AG04449 (cell line): ENCODE measurements at regions not wholly inside any gene's neighbourhood (a gene's known extent, or its start where the extent isn't known, plus 50 kb on each side); places are given as distances from the start of the nearest gene placed in this dataset.

Experiments used
- CTCF ChIA-PET: fragments of 350-600 bp; formaldehyde crosslinking; extraction: SDS; loops from one replicate; lab custom pipeline; 2021; ENCODE audit warnings: antibody characterized with exemption; lab: Yijun Ruan, JAX
- POLR2A ChIA-PET: fragments of 400-600, 350-600 bp; formaldehyde crosslinking; extraction: SDS; loops from one replicate; lab custom pipeline; 2020; ENCODE audit warnings: antibody characterized with exemption, inconsistent platforms; lab: Yijun Ruan, JAX
- DNase-seq: peaks from one replicate; pipeline ENCODE4 v3.0.0-alpha.2; 2010; ENCODE audit warnings: low read depth, low spot score
- H3K4me3 ChIP-seq: 2 replicates; pipeline ENCODE4 v1.5.1; 2011; ENCODE audit warnings: low read depth, mild to moderate bottlenecking, control low read depth, low read length
- CTCF ChIP-seq: IDR thresholded peaks from one replicate; pipeline ENCODE4 v1.5.1; 2011; ENCODE audit warnings: mild to moderate bottlenecking, moderate library complexity, low read length, control low read depth, inconsistent platforms; ENCODE audit not compliant: insufficient read depth; ENCODE audit errors: missing control alignments

DNA sequence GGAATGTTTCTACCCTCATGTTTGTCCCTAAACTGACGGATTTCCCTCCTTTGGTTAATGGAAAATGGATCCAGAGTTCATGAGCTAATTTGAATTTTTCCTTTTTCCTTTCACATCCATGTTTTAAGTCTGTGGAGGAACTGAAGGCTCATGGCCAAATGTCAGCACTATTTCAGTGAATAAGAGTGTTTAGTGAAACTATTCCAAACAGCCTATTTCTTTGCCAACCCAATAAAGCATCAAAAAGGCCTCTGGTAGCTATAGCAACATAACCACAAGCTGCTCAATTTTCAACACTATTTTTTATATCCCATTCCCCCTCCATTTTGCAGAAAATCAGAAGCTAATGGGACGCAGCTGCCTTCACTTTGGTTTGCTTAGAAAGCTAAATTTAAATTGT is 1454.1 kb downstream of the GATA3 start:
- CTCF ChIA-PET, result no interaction called here
- DNase-seq, result no peak
- POLR2A ChIA-PET, result no interaction called here

GRCh38 chr10:9510626-9511025 is 1456.1 kb downstream of the GATA3 start:
- POLR2A ChIA-PET, result no interaction called here
- H3K4me3 ChIP-seq, result no peak overlapping the region
- CTCF ChIA-PET, result no interaction called here
- no peak for TF ChIP-seq CTCF
- DNase-seq, result no peak

More for the DNA sequence above, 1454.1 kb downstream of the GATA3 start:
- no peak for TF ChIP-seq CTCF
- H3K4me3 ChIP-seq, result no peak overlapping the region

DNA sequence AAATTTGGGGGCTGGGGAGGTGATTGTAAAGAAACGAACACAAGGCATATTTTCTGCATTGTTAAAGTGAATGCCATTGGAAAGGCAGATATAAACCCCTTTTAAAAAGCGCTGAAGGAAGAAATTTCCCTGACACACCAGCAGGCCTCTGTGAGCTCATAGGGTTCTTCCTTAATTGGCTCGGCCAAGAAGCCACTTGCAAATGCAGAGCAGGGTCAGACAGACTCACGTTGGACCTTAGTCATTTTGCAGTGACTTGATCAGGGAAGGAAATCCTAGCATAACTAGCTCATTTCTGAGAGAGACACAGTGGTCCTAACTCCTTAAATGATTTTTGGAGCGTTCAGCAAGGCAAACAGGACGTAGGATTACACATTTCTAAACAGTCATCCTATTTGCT is 1461.4 kb downstream of the GATA3 start:
- CTCF ChIA-PET, result no interaction called here
- no peak for DNase-seq
- POLR2A ChIA-PET, result no interaction called here
- TF ChIP-seq CTCF, result no peak
- no peak overlapping the region for H3K4me3 ChIP-seq

DNA sequence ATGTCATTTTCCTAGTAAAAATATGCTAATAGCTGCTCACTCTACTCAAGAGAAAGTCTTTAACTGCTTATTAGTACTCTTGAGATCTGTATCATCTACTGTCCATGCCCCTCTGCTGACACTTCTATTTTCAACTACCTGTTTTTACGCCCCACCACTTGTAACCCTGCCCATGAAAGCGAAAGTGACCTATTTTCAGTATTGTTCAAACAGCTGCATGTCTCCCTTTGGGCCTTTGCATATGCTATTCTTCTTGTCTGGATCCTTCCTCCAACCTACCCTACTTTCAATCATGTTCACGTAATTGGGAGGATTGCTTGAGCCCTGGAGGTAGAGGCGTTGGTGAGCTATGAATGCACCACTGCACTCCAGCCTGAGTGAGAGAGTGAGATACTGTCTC is 1481.3 kb downstream of the GATA3 start:
- no peak for DNase-seq
- ChIA-PET POLR2A (no interaction called here), CTCF (no interaction called here)
- H3K4me3 ChIP-seq, result no peak overlapping the region
- TF ChIP-seq CTCF, result no peak

DNA sequence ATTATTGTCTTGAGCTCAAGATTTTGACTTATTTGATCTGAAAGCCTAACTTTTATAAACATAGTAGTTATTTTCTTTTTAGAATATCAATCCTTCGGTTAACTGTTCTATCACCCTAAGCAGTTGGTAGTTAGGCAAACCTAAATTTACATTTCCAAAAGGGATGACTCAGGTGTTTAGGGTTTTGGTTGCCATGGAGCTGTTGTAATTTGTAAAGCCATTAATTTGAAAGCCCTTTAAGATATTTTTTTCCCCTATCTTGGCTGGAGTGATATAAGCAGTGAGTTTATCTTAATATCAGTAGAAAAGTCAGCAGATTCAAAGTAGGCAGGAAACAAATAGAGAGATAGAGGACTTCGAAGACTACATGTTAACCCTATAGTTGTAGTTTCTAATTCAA is 1472.6 kb upstream of the CELF2 start:
- no peak overlapping the region for H3K4me3 ChIP-seq
- TF ChIP-seq CTCF, result no peak
- ChIA-PET POLR2A (no interaction called here), CTCF (no interaction called here)
- DNase-seq, result no peak

- no peak for TF ChIP-seq CTCF
- DNase-seq, result no peak
- POLR2A ChIA-PET, result no interaction called here
- no peak overlapping the region for H3K4me3 ChIP-seq
- CTCF ChIA-PET, result no interaction called here
These were observed 1469.5 kb upstream of the CELF2 start for GRCh38 chr10:9547936-9548904.
